Keratinocyte (primary cell): ENCODE measurements at regions not wholly inside any gene's neighbourhood (a gene's known extent, or its start where the extent isn't known, plus 50 kb on each side); places are given as distances from the start of the nearest gene placed in this dataset.

ENCODE experiments used
- EZH2 ChIP-seq: IDR thresholded peaks from one replicate; pipeline ENCODE4 v1.6.1; 2012; ENCODE audit warnings: inconsistent platforms, mild to moderate bottlenecking, low read length, moderate library complexity
- TF ChIP-seq, protein P1 (sequence below), 3 experiments: IDR thresholded peaks in 1 of 3; conservative IDR thresholded peaks in 1 of 3; optimal IDR thresholded peaks in 1 of 3; 2 replicates in 2 of 3; 3 replicates in 1 of 3; pipeline versions ENCODE3 to v1.5.1; 2011; ENCODE audit warnings: low read length in 3 of 3, mild to moderate bottlenecking in 3 of 3, moderate library complexity in 2 of 3, control low read depth in 1 of 3, inconsistent platforms in 1 of 3; ENCODE audit not compliant: insufficient read depth in 2 of 3; ENCODE audit errors: extremely low read depth in 1 of 3

DNA sequence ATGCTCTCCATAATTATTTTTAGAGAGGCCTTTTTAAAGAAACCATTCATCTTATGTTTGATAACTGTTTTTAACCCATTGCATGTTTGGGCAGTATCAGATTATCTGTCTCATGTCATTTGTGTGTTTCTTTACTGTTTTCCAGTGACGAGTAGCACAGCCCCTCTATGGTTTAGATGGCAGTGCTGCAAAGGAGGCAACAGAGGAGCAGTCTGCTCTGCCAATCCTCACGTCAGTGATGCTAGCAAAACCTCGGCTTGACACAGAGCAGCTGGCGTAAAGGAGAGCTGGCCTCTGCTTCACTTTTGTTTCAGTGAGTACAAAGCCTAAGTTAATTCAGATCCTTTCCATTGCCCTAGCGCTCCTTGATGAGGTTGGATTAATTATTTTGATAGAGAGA is 80.4 kb upstream of the GARIN1A start:
- TF ChIP-seq, protein P1, sequence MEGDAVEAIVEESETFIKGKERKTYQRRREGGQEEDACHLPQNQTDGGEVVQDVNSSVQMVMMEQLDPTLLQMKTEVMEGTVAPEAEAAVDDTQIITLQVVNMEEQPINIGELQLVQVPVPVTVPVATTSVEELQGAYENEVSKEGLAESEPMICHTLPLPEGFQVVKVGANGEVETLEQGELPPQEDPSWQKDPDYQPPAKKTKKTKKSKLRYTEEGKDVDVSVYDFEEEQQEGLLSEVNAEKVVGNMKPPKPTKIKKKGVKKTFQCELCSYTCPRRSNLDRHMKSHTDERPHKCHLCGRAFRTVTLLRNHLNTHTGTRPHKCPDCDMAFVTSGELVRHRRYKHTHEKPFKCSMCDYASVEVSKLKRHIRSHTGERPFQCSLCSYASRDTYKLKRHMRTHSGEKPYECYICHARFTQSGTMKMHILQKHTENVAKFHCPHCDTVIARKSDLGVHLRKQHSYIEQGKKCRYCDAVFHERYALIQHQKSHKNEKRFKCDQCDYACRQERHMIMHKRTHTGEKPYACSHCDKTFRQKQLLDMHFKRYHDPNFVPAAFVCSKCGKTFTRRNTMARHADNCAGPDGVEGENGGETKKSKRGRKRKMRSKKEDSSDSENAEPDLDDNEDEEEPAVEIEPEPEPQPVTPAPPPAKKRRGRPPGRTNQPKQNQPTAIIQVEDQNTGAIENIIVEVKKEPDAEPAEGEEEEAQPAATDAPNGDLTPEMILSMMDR (optimal IDR thresholded peaks at IDR 0.05 in 1 of 3, IDR thresholded peaks at IDR 0.05 in 1 of 3, conservative IDR thresholded peaks at IDR 0.05 in 1 of 3; ENCODE audit: extremely low read depth in 1 of 3, insufficient read depth in 2 of 3, low read length in 3 of 3): no peak
- TF ChIP-seq EZH2: no peak
